CD4-positive, alpha-beta T cell (primary cell): ENCODE measurements at regions not wholly inside any gene's neighbourhood (a gene's known extent, or its start where the extent isn't known, plus 50 kb on each side); places are given as distances from the start of the nearest gene placed in this dataset.

Experiments used
- ATAC-seq: fragments of 200-7000 bp; cut with Tn5 transposase; one replicate; pipeline ENCODE4 v1.10.0; 2022; ENCODE audit warnings: mild to moderate bottlenecking; ENCODE audit not compliant: poor library complexity
- CTCF ChIA-PET: fragments of 350-600 bp; sonication (Branson Sonifier 250); formaldehyde crosslinking; loops from one replicate; lab custom pipeline; 2021; ENCODE audit warnings: antibody characterized with exemption, inconsistent platforms; lab: Charles Lee
- POLR2A ChIA-PET: fragments of 350-600 bp; sonication (Branson Sonifier 250); formaldehyde crosslinking; loops from one replicate; lab custom pipeline; 2021; ENCODE audit warnings: antibody characterized with exemption, inconsistent platforms; lab: Charles Lee
- DNase-seq, 14 experiments: peaks; one replicate each; pipeline ENCODE4 v3.0.0-alpha.2; 2013 to 2020; ENCODE audit warnings: mixed read lengths in 2 of 14
- H3K27ac ChIP-seq, 2 donors: one replicate each; pipeline versions ENCODE4 v1.5.1 to v1.7.0; 2013; ENCODE audit warnings: low read length in 2 of 2, low read depth in 1 of 2, mild to moderate bottlenecking in 1 of 2
- H3K27me3 ChIP-seq, 2 experiments: 1 replicate in 1 of 2; 2 replicates in 1 of 2; pipeline versions ENCODE4 v1.6.1 to v1.7.0; 2013; ENCODE audit warnings: low read length in 2 of 2, control low read depth in 1 of 2, mild to moderate bottlenecking in 1 of 2, moderate library complexity in 1 of 2; ENCODE audit not compliant: insufficient read depth in 2 of 2, control insufficient read depth in 1 of 2
- H3K36me3 ChIP-seq: one replicate; pipeline ENCODE4 v1.6.1; 2013; ENCODE audit warnings: low read length, control low read depth; ENCODE audit not compliant: insufficient read depth
- H3K4me1 ChIP-seq: one replicate; pipeline ENCODE4 v1.6.1; 2013; ENCODE audit warnings: low read length, control low read depth; ENCODE audit not compliant: insufficient read depth
- H3K4me3 ChIP-seq: one replicate; pipeline ENCODE4 v1.5.1; 2013; ENCODE audit warnings: mild to moderate bottlenecking, low read length, moderate library complexity
- H3K9me3 ChIP-seq, 2 experiments: 1 replicate in 1 of 2; 2 replicates in 1 of 2; pipeline versions ENCODE4 v1.6.1 to v1.7.0; 2013; ENCODE audit warnings: low read length in 2 of 2, mild to moderate bottlenecking in 2 of 2, control low read depth in 1 of 2, moderate library complexity in 1 of 2; ENCODE audit not compliant: control insufficient read depth in 1 of 2, insufficient read depth in 1 of 2
- H3K27ac Mint-ChIP-seq: one replicate; pipeline ENCODE4 v1.8.0; 2020; ENCODE audit warnings: mixed read lengths
- H3K27me3 Mint-ChIP-seq: one replicate; pipeline ENCODE4 v1.8.0; 2021; ENCODE audit warnings: mixed read lengths
- H3K36me3 Mint-ChIP-seq: one replicate; pipeline ENCODE4 v1.8.0; 2021; ENCODE audit warnings: low read depth, mixed read lengths
- H3K4me1 Mint-ChIP-seq: one replicate; pipeline ENCODE4 v1.8.0; 2021; ENCODE audit warnings: low read depth, mixed read lengths
- H3K4me3 Mint-ChIP-seq: one replicate; pipeline ENCODE4 v1.8.0; 2020; ENCODE audit warnings: mild to moderate bottlenecking, mixed read lengths
- H3K9me3 Mint-ChIP-seq: one replicate; pipeline ENCODE4 v1.8.0; 2020; ENCODE audit warnings: mixed read lengths
- CTCF ChIP-seq: fragments of 200-600 bp; IDR thresholded peaks from one replicate; pipeline ENCODE4 v1.8.0; 2022; ENCODE audit warnings: antibody characterized with exemption, mild to moderate bottlenecking
- intact Hi-C, 2 experiments: fragments of 100-400 bp; cut with DNase I in 1 of 2; cut with micrococcal nuclease in 1 of 2; formaldehyde crosslinking; loops; one replicate each; pipeline versions ENCODE4 v1.15.1 to v1.9.0; 2023 to 2025; cut with DNase I, micrococcal nuclease

GRCh38 chr16:17572145-17572544 is 101.4 kb upstream of the XYLT1 start:
- Mint-ChIP-seq H3K4me1 (no peaks in the 10 kb centered on the region), H3K9me3 (no peaks in the 10 kb centered on the region), H3K36me3 (no peaks in the 10 kb centered on the region), H3K27me3 (peaks cover 7% of the 10 kb centered on the region), H3K4me3 (no peak overlapping the region), H3K27ac (no peak overlapping the region)
- no peak for DNase-seq
- intact Hi-C loops = no loop called here
- Histone ChIP-seq H3K4me1 (no peaks in the 10 kb centered on the region), H3K27me3 (peaks cover 0 to 5% of the 10 kb centered on the region in 2 experiments), H3K27ac (no peak overlapping the region), H3K36me3 (no peaks in the 10 kb centered on the region), H3K4me3 (no peak overlapping the region), H3K9me3 (no peaks in the 10 kb centered on the region)
- CTCF ChIA-PET = no interaction called here
- POLR2A ChIA-PET = no interaction called here
- ATAC-seq = no peak
- no peak for TF ChIP-seq CTCF

- no peaks in the 10 kb centered on the region for H3K9me3 Mint-ChIP-seq
- H3K4me3 Mint-ChIP-seq = no peak overlapping the region
- Histone ChIP-seq H3K9me3 (no peaks in the 10 kb centered on the region), H3K27me3 (peaks cover 0 to 5% of the 10 kb centered on the region in 2 experiments), H3K36me3 (no peaks in the 10 kb centered on the region), H3K4me3 (no peak overlapping the region), H3K27ac (no peak overlapping the region), H3K4me1 (no peaks in the 10 kb centered on the region)
- intact Hi-C loops = no loop called here
- DNase-seq (no peak), ATAC-seq (no peak)
- POLR2A ChIA-PET = no interaction called here
- no peak for TF ChIP-seq CTCF
- peaks cover 10% of the 10 kb centered on the region for H3K27me3 Mint-ChIP-seq
- CTCF ChIA-PET = no interaction called here
- no peaks in the 10 kb centered on the region for H3K4me1 Mint-ChIP-seq
- no peaks in the 10 kb centered on the region for H3K36me3 Mint-ChIP-seq
- no peak overlapping the region for H3K27ac Mint-ChIP-seq
These were observed 100.8 kb upstream of the XYLT1 start for GRCh38 chr16:17571499-17572093.

- POLR2A ChIA-PET = interaction anchor here (0.8 kb wide), 1 partner anchor 794 kb away, joined by 3 read pairs; no protein-coding TSS in a partner anchor
- Mint-ChIP-seq H3K4me3 (no peak overlapping the region), H3K4me1 (no peaks in the 10 kb centered on the region), H3K9me3 (no peaks in the 10 kb centered on the region), H3K27ac (no peak overlapping the region), H3K27me3 (peaks cover 22% of the 10 kb centered on the region), H3K36me3 (no peaks in the 10 kb centered on the region)
- CTCF ChIA-PET = no interaction called here
- Histone ChIP-seq H3K9me3 (no peaks in the 10 kb centered on the region), H3K27me3 (peaks cover 0 to 5% of the 10 kb centered on the region in 2 experiments), H3K27ac (no peak overlapping the region), H3K4me3 (no peak overlapping the region), H3K4me1 (no peaks in the 10 kb centered on the region), H3K36me3 (no peaks in the 10 kb centered on the region)
- no peak for TF ChIP-seq CTCF
- intact Hi-C loops = no loop called here
- ATAC-seq (no peak), DNase-seq (no peak)
These were observed 97.5 kb upstream of the XYLT1 start for GRCh38 chr16:17568239-17568638.
